ENCODE measurements at regions not wholly inside any gene's neighbourhood (a gene's known extent, or its start where the extent isn't known, plus 50 kb on each side); places are given as distances from the start of the nearest gene placed in this dataset.

DNA sequence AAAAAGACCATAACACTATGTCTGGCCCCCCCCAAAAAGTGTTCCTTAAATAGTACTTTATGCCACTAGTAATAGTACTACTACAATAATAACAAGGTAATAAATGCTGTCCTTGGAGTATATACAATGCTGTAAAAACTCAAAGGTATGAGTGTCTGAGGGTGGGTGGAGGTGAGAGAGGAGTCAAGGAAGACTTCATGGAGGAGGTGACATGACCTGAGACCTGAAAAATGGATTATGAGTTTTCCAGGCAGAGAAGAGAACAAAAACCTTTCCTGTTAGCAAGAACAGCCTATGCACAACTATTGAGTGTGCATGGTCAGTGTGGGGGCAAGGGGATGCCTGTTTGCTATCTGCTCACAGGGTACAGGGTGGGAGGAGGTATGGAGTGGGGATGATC lies 290.2 kb upstream of the USP24 start:
- Histone ChIP-seq H3K79me1 (ENCODE audit: low read depth, low read length) (no peaks in the 10 kb centered on the region), H3K9me3 (ENCODE audit: insufficient read depth in 2 of 2, low read depth in 1 of 2, low read length in 1 of 2) (no peaks in the 10 kb centered on the region), H2BK5ac (ENCODE audit: low read depth, low read length) (no peak overlapping the region), H3K27me3 (replicated peaks in 1 of 4; ENCODE audit: control insufficient read depth in 3 of 4, extremely low read depth in 1 of 4, insufficient read depth in 3 of 4, low read length in 3 of 4) (no peaks in the 10 kb centered on the region), H3K4me2 (ENCODE audit: insufficient read depth in 1 of 2, low read depth in 2 of 2, low read length in 2 of 2) (no peak overlapping the region), H3K4me3 (ENCODE audit: extremely low read depth in 1 of 4, insufficient read depth in 2 of 4, low read depth in 3 of 4, low read length in 4 of 4) (no peak overlapping the region), H4K5ac (ENCODE audit: insufficient read length, low read depth, low read length) (no peak overlapping the region), H3K9ac (replicated peaks in 1 of 4; ENCODE audit: extremely low read depth in 1 of 4, low read depth in 3 of 4, low read length in 3 of 4) (no peak overlapping the region), H4K20me1 (replicated peaks in 1 of 2; ENCODE audit: control insufficient read depth in 1 of 2, insufficient read depth in 2 of 2, low read length in 2 of 2) (no peaks in the 10 kb centered on the region), H3K56ac (replicated peaks; ENCODE audit: insufficient read length, low read depth, low read length) (no peak overlapping the region), H3K4ac (replicated peaks; ENCODE audit: insufficient read length, low read depth, low read length) (no peak overlapping the region), H3K14ac (ENCODE audit: insufficient read length) (no peak overlapping the region), H3K4me1 (replicated peaks in 1 of 4; ENCODE audit: control insufficient read depth in 3 of 4, insufficient read depth in 4 of 4, low read length in 3 of 4) (no peaks in the 10 kb centered on the region), H3K18ac (ENCODE audit: extremely low read depth, low read length) (no peak overlapping the region), H3K36me3 (ENCODE audit: control insufficient read depth in 2 of 4, insufficient read depth in 4 of 4, low read length in 3 of 4) (no peaks in the 10 kb centered on the region), H2BK12ac (ENCODE audit: low read depth, low read length) (no peak overlapping the region), H2BK120ac (replicated peaks; ENCODE audit: low read depth, low read length) (no peak overlapping the region), H2BK15ac (ENCODE audit: low read length) (no peak overlapping the region), H3K23ac (ENCODE audit: insufficient read length) (no peak overlapping the region), H3K79me2 (ENCODE audit: control insufficient read depth in 1 of 2, insufficient read depth in 2 of 2, low read length in 2 of 2) (no peaks in the 10 kb centered on the region), H2AK5ac (ENCODE audit: low read depth, low read length) (no peak overlapping the region), H2AFZ (ENCODE audit: low read length) (no peak overlapping the region), H4K8ac (ENCODE audit: extremely low read depth, insufficient read depth, low read length) (no peak overlapping the region), H3K23me2 (ENCODE audit: low read depth, low read length) (no peaks in the 10 kb centered on the region; the same call in 1 of the 2 replicates), H2BK20ac (ENCODE audit: low read length) (no peak overlapping the region), H4K91ac (replicated peaks; ENCODE audit: insufficient read length, low read length) (no peak overlapping the region), H3K27ac (ENCODE audit: low read depth, low read length) (no peak overlapping the region)
- no peak for DNase-seq (ENCODE audit: low read depth in 1 of 2, low spot score in 2 of 2)
- TF ChIP-seq HDAC6 (IDR thresholded peaks at IDR 0.05; ENCODE audit: low read depth, low read length) (no peak), SIX5 (IDR thresholded peaks at IDR 0.05; ENCODE audit: low read depth, low read length) (no peak), BRCA1 (IDR thresholded peaks at IDR 0.05; ENCODE audit: low read depth, low read length) (no peak), RNF2 (IDR thresholded peaks at IDR 0.05; ENCODE audit: borderline replicate concordance, low read depth, low read length, missing control alignments, poor library complexity, severe bottlenecking) (no peak)
- ChIA-PET POLR2A (ENCODE audit: partially characterized antibody) (no interaction called here), CTCF (ENCODE audit: partially characterized antibody) (interaction anchor here (1.6 kb wide), 1 partner anchor 127 kb away, joined by 4 read pairs; no protein-coding TSS in a partner anchor)
- FAIRE-seq = no peak
